Chondrocyte (in vitro differentiated cells): ENCODE measurements at regions not wholly inside any gene's neighbourhood (a gene's known extent, or its start where the extent isn't known, plus 50 kb on each side); places are given as distances from the start of the nearest gene placed in this dataset.

Source experiments
- DNase-seq: peaks from one replicate; pipeline ENCODE4 v3.0.0; 2021; ENCODE audit warnings: mixed read lengths, low spot score
- H3K27ac Mint-ChIP-seq: one replicate; pipeline ENCODE4 v1.8.0; 2021; ENCODE audit warnings: mild to moderate bottlenecking, moderate library complexity, mixed read lengths; ENCODE audit not compliant: unreplicated experiment
- H3K27me3 Mint-ChIP-seq: 2 replicates; pipeline ENCODE4 v1.8.0; 2021; ENCODE audit warnings: low read depth, mixed read lengths
- H3K36me3 Mint-ChIP-seq: 2 replicates; pipeline ENCODE4 v1.8.0; 2021; ENCODE audit warnings: low read depth, mixed read lengths
- H3K4me1 Mint-ChIP-seq: 2 replicates; pipeline ENCODE4 v1.8.0; 2021; ENCODE audit warnings: low read depth, mild to moderate bottlenecking, mixed read lengths
- H3K4me3 Mint-ChIP-seq: one replicate; pipeline ENCODE4 v1.8.0; 2021; ENCODE audit warnings: mild to moderate bottlenecking, moderate library complexity, mixed read lengths; ENCODE audit not compliant: unreplicated experiment
- H3K9me3 Mint-ChIP-seq: 2 replicates; pipeline ENCODE4 v1.8.0; 2021; ENCODE audit warnings: low read depth, mixed read lengths
- CTCF ChIP-seq: fragments of 200-600 bp; sonication (generic); IDR thresholded peaks from 2 replicates; pipeline ENCODE4 v1.5.0; 2021; ENCODE audit warnings: antibody characterized with exemption, mild to moderate bottlenecking, moderate library complexity

DNA sequence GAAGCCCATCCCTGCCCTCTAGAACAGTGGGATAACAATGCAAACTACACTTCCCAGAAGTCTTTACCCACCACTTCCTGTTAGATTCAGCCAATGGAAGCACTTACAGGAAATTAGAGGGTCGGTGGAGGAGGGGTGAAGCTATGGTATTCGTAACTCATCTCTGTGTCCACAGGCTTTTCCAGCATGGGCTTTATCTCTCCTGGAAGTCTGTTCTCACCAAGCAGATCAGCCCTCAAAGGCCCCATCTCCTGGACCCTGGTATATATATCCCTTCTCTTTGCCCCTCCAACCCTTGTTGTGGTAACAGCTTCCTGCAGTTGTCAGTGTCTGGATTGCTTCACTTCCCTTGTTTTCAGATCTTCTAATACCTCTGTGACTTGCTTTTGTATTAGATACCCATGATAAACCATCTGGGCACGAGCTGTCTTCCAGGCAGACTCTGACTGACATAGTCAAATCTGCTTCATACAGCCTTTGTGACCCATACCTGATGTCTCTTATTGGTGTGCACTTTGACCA lies 475.0 kb upstream of the POU3F3 start:
- Mint-ChIP-seq H3K4me3 (peak overlapping the region; percentile 83), H3K27me3 (peaks cover 5% of the 10 kb centered on the region), H3K36me3 (no peaks in the 10 kb centered on the region), H3K27ac (peak overlapping the region; percentile 89), H3K9me3 (no peaks in the 10 kb centered on the region), H3K4me1 (peaks cover 16% of the 10 kb centered on the region)
- no peak for TF ChIP-seq CTCF
- DNase-seq, result no peak

GRCh38 chr2:104384961-104385360 lies 469.0 kb upstream of the POU3F3 start:
- no peak overlapping the region for H3K27ac Mint-ChIP-seq
- peaks cover 2% of the 10 kb centered on the region for H3K27me3 Mint-ChIP-seq
- H3K36me3 Mint-ChIP-seq, result peaks cover 1% of the 10 kb centered on the region
- H3K4me3 Mint-ChIP-seq, result no peak overlapping the region
- no peak for TF ChIP-seq CTCF
- H3K9me3 Mint-ChIP-seq, result peaks cover 6% of the 10 kb centered on the region
- peaks cover 13% of the 10 kb centered on the region for H3K4me1 Mint-ChIP-seq
- DNase-seq, result no peak

GRCh38 chr2:104385743-104386142 lies 468.2 kb upstream of the POU3F3 start:
- Mint-ChIP-seq H3K36me3 (peaks cover 1% of the 10 kb centered on the region), H3K4me3 (no peak overlapping the region), H3K4me1 (peaks cover 10% of the 10 kb centered on the region), H3K9me3 (peaks cover 8% of the 10 kb centered on the region), H3K27ac (no peak overlapping the region), H3K27me3 (peaks cover 2% of the 10 kb centered on the region)
- no peak for TF ChIP-seq CTCF
- DNase-seq, result no peak

GRCh38 chr2:104388296-104388695 lies 465.6 kb upstream of the POU3F3 start:
- H3K36me3 Mint-ChIP-seq, result peaks cover 1% of the 10 kb centered on the region
- peak overlapping the region; percentile 64 for H3K27ac Mint-ChIP-seq
- H3K27me3 Mint-ChIP-seq, result peaks cover 2% of the 10 kb centered on the region
- no peak for TF ChIP-seq CTCF
- DNase-seq, result no peak
- H3K4me3 Mint-ChIP-seq, result no peak overlapping the region
- H3K4me1 Mint-ChIP-seq, result peaks cover 10% of the 10 kb centered on the region
- peaks cover 8% of the 10 kb centered on the region for H3K9me3 Mint-ChIP-seq

GRCh38 chr2:104402825-104403224 lies 451.1 kb upstream of the POU3F3 start:
- Mint-ChIP-seq H3K27ac (no peak overlapping the region), H3K4me3 (no peak overlapping the region), H3K9me3 (no peaks in the 10 kb centered on the region), H3K27me3 (no peaks in the 10 kb centered on the region), H3K36me3 (no peaks in the 10 kb centered on the region), H3K4me1 (no peaks in the 10 kb centered on the region)
- no peak for DNase-seq
- TF ChIP-seq CTCF, result no peak
